HEK293 (cell line): ENCODE measurements at regions not wholly inside any gene's neighbourhood (a gene's known extent, or its start where the extent isn't known, plus 50 kb on each side); places are given as distances from the start of the nearest gene placed in this dataset.

ENCODE experiments used
- CTCF ChIA-PET: fragments of 350-600 bp; formaldehyde crosslinking; extraction: SDS; loops from one replicate; lab custom pipeline; 2021; ENCODE audit warnings: antibody characterized with exemption; lab: Yijun Ruan, JAX
- POLR2A ChIA-PET: fragments of 300-600 bp; formaldehyde crosslinking; extraction: SDS; loops from one replicate; lab custom pipeline; 2020; ENCODE audit warnings: antibody characterized with exemption, inconsistent platforms; lab: Yijun Ruan, JAX
- H3K27ac ChIP-seq: fragments of 200-500 bp; sonication (Bioruptor generic); 2 replicates; pipeline ENCODE4 v1.5.1; 2014; ENCODE audit warnings: low read depth, low read length, control low read depth, inconsistent platforms; ENCODE audit errors: extremely low read depth
- H3K36me3 ChIP-seq, 2 experiments: fragments of 200-500 bp in 1 of 2; sonication (Bioruptor generic) in 1 of 2; 1 replicate in 1 of 2; 2 replicates in 1 of 2; pipeline ENCODE4 v1.5.1; 2014 to 2017; ENCODE audit warnings: inconsistent platforms in 2 of 2, low read length in 2 of 2; ENCODE audit not compliant: control insufficient read depth in 2 of 2, insufficient read depth in 1 of 2
- H3K4me1 ChIP-seq: fragments of 200-500 bp; sonication (Bioruptor generic); 2 replicates; pipeline ENCODE4 v1.5.1; 2014; ENCODE audit warnings: mild to moderate bottlenecking, low read length, inconsistent platforms; ENCODE audit not compliant: control insufficient read depth, insufficient read depth
- H3K4me3 ChIP-seq: 2 replicates; pipeline ENCODE4 v1.5.1; 2011; ENCODE audit warnings: low read depth, mild to moderate bottlenecking, control low read depth, low read length, moderate library complexity
- H3K9me3 ChIP-seq: fragments of 200-500 bp; sonication (Bioruptor generic); 2 replicates; pipeline ENCODE4 v1.5.1; 2014; ENCODE audit warnings: low read depth, low read length, inconsistent platforms; ENCODE audit not compliant: control insufficient read depth, insufficient read depth
- HIC1 ChIP-seq: fragments of 450-650 bp; formaldehyde crosslinking; IDR thresholded peaks from 2 replicates; pipeline ENCODE4 v1.5.1; 2016; ENCODE audit warnings: missing biosample characterization, missing genetic modification characterization
- PBX3 ChIP-seq: sonication (generic); formaldehyde crosslinking; IDR thresholded peaks from 2 replicates; pipeline ENCODE4 v1.8.1; 2022; ENCODE audit warnings: mild to moderate bottlenecking, moderate library complexity, missing genetic modification reagents
- SP3 ChIP-seq: fragments of 450-650 bp; formaldehyde crosslinking; IDR thresholded peaks from 2 replicates; pipeline ENCODE4 v1.5.1; 2016; ENCODE audit warnings: missing biosample characterization, missing genetic modification characterization
- ZBTB10 ChIP-seq: fragments of 450-650 bp; formaldehyde crosslinking; IDR thresholded peaks from 2 replicates; pipeline ENCODE4 v1.5.1; 2016; ENCODE audit warnings: missing biosample characterization, missing genetic modification characterization
- ZBTB26 ChIP-seq: fragments of 450-650 bp; formaldehyde crosslinking; optimal IDR thresholded peaks from 2 replicates; pipeline ENCODE3; 2016; ENCODE audit warnings: missing biosample characterization, mild to moderate bottlenecking, missing genetic modification characterization
- ZNF184 ChIP-seq: fragments of 450-650 bp; IDR thresholded peaks from 2 replicates; pipeline ENCODE4 v1.5.1; 2018; ENCODE audit warnings: missing biosample characterization, mild to moderate bottlenecking, missing genetic modification characterization
- ZNF366 ChIP-seq: fragments of 450-650 bp; formaldehyde crosslinking; conservative IDR thresholded peaks from 2 replicates; pipeline ENCODE4 v1.5.1; 2016; ENCODE audit warnings: missing biosample characterization, missing genetic modification characterization
- ZNF37A ChIP-seq: fragments of 450-650 bp; IDR thresholded peaks from 2 replicates; pipeline ENCODE4 v1.5.1; 2018; ENCODE audit warnings: missing biosample characterization, missing genetic modification characterization
- ZNF394 ChIP-seq: fragments of 450-650 bp; formaldehyde crosslinking; IDR thresholded peaks from 2 replicates; pipeline ENCODE4 v1.5.1; 2016; ENCODE audit warnings: missing biosample characterization, missing genetic modification characterization, mild to moderate bottlenecking, moderate library complexity, borderline replicate concordance
- ZNF548 ChIP-seq: fragments of 450-650 bp; formaldehyde crosslinking; IDR thresholded peaks from 2 replicates; pipeline ENCODE4 v1.5.1; 2016; ENCODE audit warnings: missing biosample characterization, missing genetic modification characterization
- ZNF843 ChIP-seq: fragments of 450-650 bp; formaldehyde crosslinking; IDR thresholded peaks from 2 replicates; pipeline ENCODE4 v1.5.1; 2016; ENCODE audit warnings: missing biosample characterization, missing genetic modification characterization
- ZSCAN4 ChIP-seq: fragments of 450-650 bp; formaldehyde crosslinking; IDR thresholded peaks from 2 replicates; pipeline ENCODE4 v1.5.1; 2017; ENCODE audit warnings: missing biosample characterization, missing genetic modification characterization

- H3K36me3 ChIP-seq: peaks cover 0 to 5% of the 10 kb centered on the region in 2 experiments; a peak in 2 of 3 replicates
- CTCF ChIA-PET: no interaction called here
- no peaks in the 10 kb centered on the region for H3K9me3 ChIP-seq
- TF ChIP-seq ZNF843 (tag by site-specific recombination) (0 out of 2 replicates have a peak, but pooled peaks have one; percentile 38), ZNF37A (tag by site-specific recombination) (no peak), HIC1 (tag by site-specific recombination) (peak; percentile 22; the same call in 1 of the 2 replicates)
- TF ChIP-seq, all 188 proteins: peak for 2
- H3K27ac ChIP-seq: no peak overlapping the region
- no peak overlapping the region for H3K4me3 ChIP-seq
- no peaks in the 10 kb centered on the region for H3K4me1 ChIP-seq
- POLR2A ChIA-PET: no interaction called here
Observed at GRCh38 chr4:125481334-125482045, 166.7 kb downstream of the FAT4 start.

- POLR2A ChIA-PET: no interaction called here
- H3K27ac ChIP-seq: no peak overlapping the region
- CTCF ChIA-PET: no interaction called here
Observed at GRCh38 chr4:125482822-125483221, 168.1 kb downstream of the FAT4 start.

More at GRCh38 chr4:125482822-125483221, 168.1 kb downstream of the FAT4 start:
- Histone ChIP-seq H3K9me3 (no peaks in the 10 kb centered on the region), H3K36me3 (peaks cover 0 to 8% of the 10 kb centered on the region in 2 experiments; a peak in 2 of 3 replicates), H3K4me3 (no peak overlapping the region), H3K4me1 (no peaks in the 10 kb centered on the region)
- TF ChIP-seq SP3 (tag by site-specific recombination) (no peak), ZNF184 (tag by site-specific recombination) (no peak), ZBTB10 (tag by site-specific recombination) (no peak), ZNF366 (tag by site-specific recombination) (no peak), ZNF394 (no peak), PBX3 (CRISPR knock-in tag) (no peak), ZNF548 (tag by site-specific recombination) (no peak), ZSCAN4 (tag by site-specific recombination) (no peak), ZBTB26 (no peak)
